CD4-positive, alpha-beta memory T cell (primary cell): ENCODE measurements at regions not wholly inside any gene's neighbourhood (a gene's known extent, or its start where the extent isn't known, plus 50 kb on each side); places are given as distances from the start of the nearest gene placed in this dataset.
"Not testable (repeated sequence)": the region's sequence is repeated elsewhere in the genome, so short reads cannot be mapped to it uniquely, and the experiment has no call there.

Experiments used
- CTCF ChIA-PET: fragments of 350-600 bp; sonication (Branson Sonifier 250); formaldehyde crosslinking; loops from one replicate; lab custom pipeline; 2021; ENCODE audit warnings: inconsistent platforms; ENCODE audit not compliant: partially characterized antibody; lab: Charles Lee
- POLR2A ChIA-PET: fragments of 350-600 bp; sonication (Branson Sonifier 250); formaldehyde crosslinking; loops from one replicate; lab custom pipeline; 2021; ENCODE audit not compliant: partially characterized antibody; lab: Charles Lee
- DNase-seq, 5 donors: peaks; one replicate each; pipeline versions ENCODE4 v3.0.0 to v3.0.0-alpha.2; 2020 to 2022; ENCODE audit warnings: mixed read lengths in 1 of 5
- H3K27ac ChIP-seq: one replicate; pipeline ENCODE4 v1.7.0; 2013; ENCODE audit warnings: low read depth, low read length
- H3K27me3 ChIP-seq: 2 replicates; pipeline ENCODE4 v1.7.0; 2013; ENCODE audit warnings: mild to moderate bottlenecking, low read length, moderate library complexity; ENCODE audit not compliant: insufficient read depth
- H3K36me3 ChIP-seq: 2 replicates; pipeline ENCODE4 v1.7.0; 2013; ENCODE audit warnings: mild to moderate bottlenecking, low read length, moderate library complexity; ENCODE audit not compliant: insufficient read depth
- H3K4me1 ChIP-seq: 2 replicates; pipeline ENCODE4 v1.7.0; 2013; ENCODE audit warnings: mild to moderate bottlenecking, low read length, moderate library complexity; ENCODE audit not compliant: insufficient read depth
- H3K4me3 ChIP-seq, 2 donors: one replicate each; pipeline ENCODE4 v1.7.0; 2013; ENCODE audit warnings: low read length in 2 of 2, mild to moderate bottlenecking in 1 of 2
- H3K9me3 ChIP-seq, 2 donors: one replicate each; pipeline ENCODE4 v1.7.0; 2013; ENCODE audit warnings: low read length in 2 of 2, control low read depth in 1 of 2; ENCODE audit not compliant: control insufficient read depth in 1 of 2
- H3K27ac Mint-ChIP-seq, 7 donors: one replicate each; pipeline ENCODE4 v1.8.0; 2020 to 2021; ENCODE audit warnings: mixed read lengths in 7 of 7, mild to moderate bottlenecking in 6 of 7, inconsistent platforms in 3 of 7, moderate library complexity in 3 of 7
- H3K27me3 Mint-ChIP-seq, 2 donors: one replicate each; pipeline ENCODE4 v1.8.0; 2020 to 2021; ENCODE audit warnings: mixed read lengths in 2 of 2
- H3K36me3 Mint-ChIP-seq, 2 donors: one replicate each; pipeline ENCODE4 v1.8.0; 2020 to 2021; ENCODE audit warnings: mixed read lengths in 2 of 2, inconsistent platforms in 1 of 2, mild to moderate bottlenecking in 1 of 2
- H3K4me1 Mint-ChIP-seq, 4 donors: one replicate each; pipeline ENCODE4 v1.8.0; 2020 to 2021; ENCODE audit warnings: mixed read lengths in 4 of 4, mild to moderate bottlenecking in 1 of 4
- H3K4me3 Mint-ChIP-seq, 8 donors: one replicate each; pipeline ENCODE4 v1.8.0; 2020 to 2021; ENCODE audit warnings: mixed read lengths in 8 of 8, mild to moderate bottlenecking in 7 of 8, moderate library complexity in 6 of 8, inconsistent platforms in 3 of 8
- H3K9me3 Mint-ChIP-seq, 8 donors: one replicate each; pipeline ENCODE4 v1.8.0; 2020 to 2021; ENCODE audit warnings: mixed read lengths in 8 of 8, mild to moderate bottlenecking in 5 of 8, inconsistent platforms in 3 of 8, moderate library complexity in 1 of 8
- intact Hi-C: fragments of 100-400 bp; cut with micrococcal nuclease; formaldehyde crosslinking; loops from one replicate; pipeline ENCODE4 v1.15.1; 2023

GRCh38 chr11:107263844-107264563 is 193.6 kb downstream of the CWF19L2 start:
- peak overlapping the region in 1 of 7 donors; percentile 42 for H3K27ac Mint-ChIP-seq
- H3K27me3 ChIP-seq: no peaks in the 10 kb centered on the region

GRCh38 chr11:107259811-107260221 is 197.8 kb downstream of the CWF19L2 start:
- Histone ChIP-seq H3K27ac (no peak overlapping the region), H3K9me3 (no peaks in the 10 kb centered on the region), H3K4me3 (no peak overlapping the region), H3K36me3 (no peaks in the 10 kb centered on the region), H3K4me1 (no peaks in the 10 kb centered on the region), H3K27me3 (no peaks in the 10 kb centered on the region)
- ChIA-PET POLR2A (no interaction called here), CTCF (no interaction called here)
- intact Hi-C loops: no loop called here
- Mint-ChIP-seq H3K27ac (no peak overlapping the region), H3K36me3 (no peaks in the 10 kb centered on the region), H3K9me3 (no peaks in the 10 kb centered on the region), H3K27me3 (peaks cover 0 to 19% of the 10 kb centered on the region in 2 donors), H3K4me3 (no peak overlapping the region), H3K4me1 (no peaks in the 10 kb centered on the region)
- no peak for DNase-seq

More at GRCh38 chr11:107263844-107264563, 193.6 kb downstream of the CWF19L2 start:
- ChIA-PET POLR2A (no interaction called here), CTCF (no interaction called here)
- H3K9me3 ChIP-seq: no peaks in the 10 kb centered on the region
- H3K27ac ChIP-seq: no peak overlapping the region
- H3K36me3 ChIP-seq: no peaks in the 10 kb centered on the region
- H3K4me3 ChIP-seq: no peak overlapping the region
- Mint-ChIP-seq H3K4me3 (no peak overlapping the region), H3K36me3 (no peaks in the 10 kb centered on the region), H3K4me1 (no peaks in the 10 kb centered on the region), H3K9me3 (no peaks in the 10 kb centered on the region), H3K27me3 (peaks cover 0 to 2% of the 10 kb centered on the region in 2 donors)
- intact Hi-C loops: no loop called here
- DNase-seq: no peak
- H3K4me1 ChIP-seq: no peaks in the 10 kb centered on the region

GRCh38 chr11:107257710-107258109 is 199.9 kb downstream of the CWF19L2 start:
- H3K9me3 ChIP-seq: no peaks in the 10 kb centered on the region
- Mint-ChIP-seq H3K4me3 (no peak overlapping the region), H3K27ac (no peak overlapping the region), H3K36me3 (no peaks in the 10 kb centered on the region), H3K9me3 (peaks cover 0 to 2% (median 0%) of the 10 kb centered on the region in 8 donors), H3K4me1 (no peaks in the 10 kb centered on the region), H3K27me3 (peaks cover 5 to 20% of the 10 kb centered on the region in 2 donors)
- POLR2A ChIA-PET: no interaction called here
- intact Hi-C loops: no loop called here
- H3K4me3 ChIP-seq: no peak overlapping the region
- DNase-seq: no peak
- H3K4me1 ChIP-seq: no peaks in the 10 kb centered on the region
- CTCF ChIA-PET: no interaction called here
- no peak overlapping the region for H3K27ac ChIP-seq
- no peaks in the 10 kb centered on the region for H3K27me3 ChIP-seq
- H3K36me3 ChIP-seq: no peaks in the 10 kb centered on the region

- H3K4me1 ChIP-seq, CTCF ChIA-PET, H3K9me3 Mint-ChIP-seq, intact Hi-C loops, H3K4me3 Mint-ChIP-seq, H3K36me3 ChIP-seq, H3K27ac Mint-ChIP-seq, H3K27me3 ChIP-seq, H3K36me3 Mint-ChIP-seq, H3K4me3 ChIP-seq, H3K27ac ChIP-seq, DNase-seq, POLR2A ChIA-PET, H3K4me1 Mint-ChIP-seq, H3K9me3 ChIP-seq: not testable (repeated sequence)
- peaks cover 5 to 17% of the 10 kb centered on the region in 2 donors for H3K27me3 Mint-ChIP-seq
Observed at GRCh38 chr11:107253661-107254060, 204.0 kb downstream of the CWF19L2 start.

GRCh38 chr11:107252429-107253161 is 205.0 kb downstream of the CWF19L2 start:
- Mint-ChIP-seq H3K27me3 (peaks cover 5 to 15% of the 10 kb centered on the region in 2 donors), H3K27ac (no peak overlapping the region), H3K4me1 (no peaks in the 10 kb centered on the region), H3K9me3 (peaks cover 0 to 2% (median 0%) of the 10 kb centered on the region in 8 donors), H3K4me3 (no peak overlapping the region), H3K36me3 (no peaks in the 10 kb centered on the region)
- H3K4me1 ChIP-seq: no peaks in the 10 kb centered on the region
- no peak overlapping the region for H3K27ac ChIP-seq
- H3K36me3 ChIP-seq: no peaks in the 10 kb centered on the region
- POLR2A ChIA-PET: no interaction called here
- CTCF ChIA-PET: no interaction called here
- H3K9me3 ChIP-seq: no peaks in the 10 kb centered on the region
- no peak for DNase-seq
- intact Hi-C loops: no loop called here
- no peak overlapping the region for H3K4me3 ChIP-seq
- H3K27me3 ChIP-seq: no peaks in the 10 kb centered on the region

GRCh38 chr11:107251298-107251697 is 206.3 kb downstream of the CWF19L2 start:
- no peaks in the 10 kb centered on the region for H3K4me1 ChIP-seq
- no peaks in the 10 kb centered on the region for H3K36me3 Mint-ChIP-seq
- no peak overlapping the region for H3K27ac ChIP-seq
- no peak overlapping the region for H3K27ac Mint-ChIP-seq
- no peaks in the 10 kb centered on the region for H3K9me3 ChIP-seq
- H3K4me3 ChIP-seq: no peak overlapping the region
- no peak overlapping the region for H3K4me3 Mint-ChIP-seq
- intact Hi-C loops: no loop called here
- POLR2A ChIA-PET: no interaction called here
- H3K27me3 ChIP-seq: no peaks in the 10 kb centered on the region
- H3K9me3 Mint-ChIP-seq: peaks cover 0 to 2% (median 0%) of the 10 kb centered on the region in 8 donors
- H3K27me3 Mint-ChIP-seq: peaks cover 5 to 8% of the 10 kb centered on the region in 2 donors
- DNase-seq: no peak
- no peaks in the 10 kb centered on the region for H3K36me3 ChIP-seq
- CTCF ChIA-PET: no interaction called here
- H3K4me1 Mint-ChIP-seq: no peaks in the 10 kb centered on the region

GRCh38 chr11:107250017-107250416 is 207.6 kb downstream of the CWF19L2 start:
- no peaks in the 10 kb centered on the region for H3K27me3 ChIP-seq
- H3K4me3 ChIP-seq: no peak overlapping the region
- H3K27ac ChIP-seq: no peak overlapping the region
- H3K9me3 ChIP-seq: no peaks in the 10 kb centered on the region
- no peaks in the 10 kb centered on the region for H3K36me3 ChIP-seq
- Mint-ChIP-seq H3K9me3 (peaks cover 0 to 2% (median 0%) of the 10 kb centered on the region in 8 donors), H3K4me1 (no peaks in the 10 kb centered on the region), H3K4me3 (no peak overlapping the region), H3K36me3 (no peaks in the 10 kb centered on the region), H3K27me3 (peaks cover 1 to 5% of the 10 kb centered on the region in 2 donors), H3K27ac (no peak overlapping the region)
- ChIA-PET POLR2A (no interaction called here), CTCF (no interaction called here)
- no peaks in the 10 kb centered on the region for H3K4me1 ChIP-seq
- intact Hi-C loops: no loop called here
- no peak for DNase-seq
